Stomach (tissue), 4 donors: ENCODE measurements at regions not wholly inside any gene's neighbourhood (a gene's known extent, or its start where the extent isn't known, plus 50 kb on each side); places are given as distances from the start of the nearest gene placed in this dataset.

Experiments used
- EP300 ChIP-seq: sonication (generic); formaldehyde crosslinking; IDR thresholded peaks from one replicate; pipeline ENCODE4 v1.6.1; 2017; ENCODE audit warnings: antibody characterized with exemption
- POLR2A ChIP-seq, 4 donors: fragments of 450-650 bp; IDR thresholded peaks; one replicate each; pipeline ENCODE4 v1.6.1; 2016; ENCODE audit warnings: antibody characterized with exemption in 4 of 4, control low read depth in 2 of 4, mild to moderate bottlenecking in 1 of 4, moderate library complexity in 1 of 4
- POLR2AphosphoS5 ChIP-seq, 3 donors: sonication (generic); formaldehyde crosslinking; IDR thresholded peaks; one replicate each; pipeline ENCODE4 v1.6.1; 2016; ENCODE audit warnings: antibody characterized with exemption in 3 of 3

- TF ChIP-seq POLR2A (IDR thresholded peaks at IDR 0.05) (no peak), POLR2AphosphoS5 (IDR thresholded peaks at IDR 0.05) (no peak), EP300 (no peak)
These were observed 177.5 kb upstream of the MMS22L start for GRCh38 chr6:97460394-97461080.
